ENCODE measurements at regions not wholly inside any gene's neighbourhood (a gene's known extent, or its start where the extent isn't known, plus 50 kb on each side); places are given as distances from the start of the nearest gene placed in this dataset.

DNA sequence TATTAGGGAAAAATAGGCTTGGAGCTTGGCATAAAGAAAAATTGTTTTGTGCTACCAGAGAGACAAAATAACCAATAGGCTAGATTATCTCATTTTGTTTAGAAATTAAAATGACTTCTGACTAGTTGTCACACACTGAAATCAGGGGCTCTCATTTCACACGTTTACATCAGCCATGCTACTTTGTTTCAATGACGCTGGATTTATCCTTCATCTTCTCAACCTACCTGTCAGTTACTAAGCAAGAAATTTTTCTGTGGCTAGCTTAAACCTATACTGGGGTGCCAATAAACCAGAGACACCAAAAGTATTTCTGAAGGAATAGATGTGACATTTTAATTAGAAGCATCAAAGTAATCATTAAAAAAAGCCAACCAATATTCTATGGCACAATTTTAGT lies 518.1 kb upstream of the NR5A2 start:
- peaks cover 3% of the 10 kb centered on the region; the same call in 1 of the 2 replicates for H3K4me1 ChIP-seq (ENCODE audit: control insufficient read depth, insufficient read depth, low read length)
- no peak overlapping the region for H3K4me3 ChIP-seq (ENCODE audit: low read depth, low read length)
- H3K27ac ChIP-seq (ENCODE audit: extremely low read depth, low read depth, low read length), result no peak overlapping the region
- TF ChIP-seq ZNF10 (tag by site-specific recombination; IDR thresholded peaks at IDR 0.05), result no peak
- no peak for TF ChIP-seq ZNF561 (tag by site-specific recombination; IDR thresholded peaks at IDR 0.05; ENCODE audit: borderline replicate concordance)
- TF ChIP-seq ZNF629 (tag by site-specific recombination; IDR thresholded peaks at IDR 0.05), result no peak
- no peak for TF ChIP-seq ZNF549 (tag by site-specific recombination; IDR thresholded peaks at IDR 0.05)
- TF ChIP-seq KLF10 (tag by site-specific recombination; IDR thresholded peaks at IDR 0.05), result no peak
- TF ChIP-seq ZFP3 (tag by site-specific recombination; IDR thresholded peaks at IDR 0.05; ENCODE audit: low read depth), result no peak
- TF ChIP-seq, protein P1, sequence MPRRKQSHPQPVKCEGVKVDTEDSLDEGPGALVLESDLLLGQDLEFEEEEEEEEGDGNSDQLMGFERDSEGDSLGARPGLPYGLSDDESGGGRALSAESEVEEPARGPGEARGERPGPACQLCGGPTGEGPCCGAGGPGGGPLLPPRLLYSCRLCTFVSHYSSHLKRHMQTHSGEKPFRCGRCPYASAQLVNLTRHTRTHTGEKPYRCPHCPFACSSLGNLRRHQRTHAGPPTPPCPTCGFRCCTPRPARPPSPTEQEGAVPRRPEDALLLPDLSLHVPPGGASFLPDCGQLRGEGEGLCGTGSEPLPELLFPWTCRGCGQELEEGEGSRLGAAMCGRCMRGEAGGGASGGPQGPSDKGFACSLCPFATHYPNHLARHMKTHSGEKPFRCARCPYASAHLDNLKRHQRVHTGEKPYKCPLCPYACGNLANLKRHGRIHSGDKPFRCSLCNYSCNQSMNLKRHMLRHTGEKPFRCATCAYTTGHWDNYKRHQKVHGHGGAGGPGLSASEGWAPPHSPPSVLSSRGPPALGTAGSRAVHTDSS (tag by site-specific recombination; IDR thresholded peaks at IDR 0.05), result no peak
- no peak for TF ChIP-seq HOXC10 (CRISPR knock-in tag; IDR thresholded peaks at IDR 0.05)
- TF ChIP-seq, protein P2, sequence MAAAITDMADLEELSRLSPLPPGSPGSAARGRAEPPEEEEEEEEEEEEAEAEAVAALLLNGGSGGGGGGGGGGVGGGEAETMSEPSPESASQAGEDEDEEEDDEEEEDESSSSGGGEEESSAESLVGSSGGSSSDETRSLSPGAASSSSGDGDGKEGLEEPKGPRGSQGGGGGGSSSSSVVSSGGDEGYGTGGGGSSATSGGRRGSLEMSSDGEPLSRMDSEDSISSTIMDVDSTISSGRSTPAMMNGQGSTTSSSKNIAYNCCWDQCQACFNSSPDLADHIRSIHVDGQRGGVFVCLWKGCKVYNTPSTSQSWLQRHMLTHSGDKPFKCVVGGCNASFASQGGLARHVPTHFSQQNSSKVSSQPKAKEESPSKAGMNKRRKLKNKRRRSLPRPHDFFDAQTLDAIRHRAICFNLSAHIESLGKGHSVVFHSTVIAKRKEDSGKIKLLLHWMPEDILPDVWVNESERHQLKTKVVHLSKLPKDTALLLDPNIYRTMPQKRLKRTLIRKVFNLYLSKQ (tag by site-specific recombination; IDR thresholded peaks at IDR 0.05; ENCODE audit: borderline replicate concordance), result no peak
- TF ChIP-seq, protein P3, sequence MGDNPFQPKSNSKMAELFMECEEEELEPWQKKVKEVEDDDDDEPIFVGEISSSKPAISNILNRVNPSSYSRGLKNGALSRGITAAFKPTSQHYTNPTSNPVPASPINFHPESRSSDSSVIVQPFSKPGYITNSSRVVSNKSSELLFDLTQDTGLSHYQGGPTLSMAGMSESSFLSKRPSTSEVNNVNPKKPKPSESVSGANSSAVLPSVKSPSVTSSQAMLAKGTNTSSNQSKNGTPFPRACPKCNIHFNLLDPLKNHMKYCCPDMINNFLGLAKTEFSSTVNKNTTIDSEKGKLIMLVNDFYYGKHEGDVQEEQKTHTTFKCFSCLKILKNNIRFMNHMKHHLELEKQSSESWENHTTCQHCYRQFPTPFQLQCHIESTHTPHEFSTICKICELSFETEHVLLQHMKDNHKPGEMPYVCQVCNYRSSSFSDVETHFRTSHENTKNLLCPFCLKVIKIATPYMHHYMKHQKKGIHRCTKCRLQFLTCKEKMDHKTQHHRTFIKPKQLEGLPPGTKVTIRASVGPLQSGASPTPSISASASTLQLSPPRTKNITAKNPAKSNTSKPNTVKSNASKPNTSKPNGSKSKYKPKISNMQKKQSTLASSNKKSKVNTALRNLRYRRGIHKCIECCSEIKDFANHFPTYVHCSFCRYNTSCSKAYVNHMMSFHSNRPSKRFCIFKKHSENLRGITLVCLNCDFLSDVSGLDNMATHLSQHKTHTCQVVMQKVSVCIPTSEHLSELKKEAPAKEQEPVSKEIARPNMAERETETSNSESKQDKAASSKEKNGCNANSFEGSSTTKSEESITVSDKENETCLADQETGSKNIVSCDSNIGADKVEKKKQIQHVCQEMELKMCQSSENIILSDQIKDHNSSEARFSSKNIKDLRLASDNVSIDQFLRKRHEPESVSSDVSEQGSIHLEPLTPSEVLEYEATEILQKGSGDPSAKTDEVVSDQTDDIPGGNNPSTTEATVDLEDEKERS (tag by site-specific recombination; IDR thresholded peaks at IDR 0.05), result no peak
- TF ChIP-seq, protein P4, sequence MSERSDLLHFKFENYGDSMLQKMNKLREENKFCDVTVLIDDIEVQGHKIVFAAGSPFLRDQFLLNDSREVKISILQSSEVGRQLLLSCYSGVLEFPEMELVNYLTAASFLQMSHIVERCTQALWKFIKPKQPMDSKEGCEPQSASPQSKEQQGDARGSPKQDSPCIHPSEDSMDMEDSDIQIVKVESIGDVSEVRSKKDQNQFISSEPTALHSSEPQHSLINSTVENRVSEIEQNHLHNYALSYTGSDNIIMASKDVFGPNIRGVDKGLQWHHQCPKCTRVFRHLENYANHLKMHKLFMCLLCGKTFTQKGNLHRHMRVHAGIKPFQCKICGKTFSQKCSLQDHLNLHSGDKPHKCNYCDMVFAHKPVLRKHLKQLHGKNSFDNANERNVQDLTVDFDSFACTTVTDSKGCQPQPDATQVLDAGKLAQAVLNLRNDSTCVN (tag by site-specific recombination; optimal IDR thresholded peaks at IDR 0.05), result no peak
- TF ChIP-seq ZNF223 (tag by site-specific recombination; IDR thresholded peaks at IDR 0.05), result no peak
- TF ChIP-seq ZNF670 (tag by site-specific recombination; IDR thresholded peaks at IDR 0.05; ENCODE audit: low read depth), result no peak
- TF ChIP-seq, protein P5, sequence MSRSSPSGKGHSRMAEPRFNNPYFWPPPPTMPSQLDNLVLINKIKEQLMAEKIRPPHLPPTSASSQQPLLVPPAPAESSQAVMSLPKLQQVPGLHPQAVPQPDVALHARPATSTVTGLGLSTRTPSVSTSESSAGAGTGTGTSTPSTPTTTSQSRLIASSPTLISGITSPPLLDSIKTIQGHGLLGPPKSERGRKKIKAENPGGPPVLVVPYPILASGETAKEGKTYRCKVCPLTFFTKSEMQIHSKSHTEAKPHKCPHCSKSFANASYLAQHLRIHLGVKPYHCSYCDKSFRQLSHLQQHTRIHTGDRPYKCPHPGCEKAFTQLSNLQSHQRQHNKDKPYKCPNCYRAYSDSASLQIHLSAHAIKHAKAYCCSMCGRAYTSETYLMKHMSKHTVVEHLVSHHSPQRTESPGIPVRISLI (tag by site-specific recombination; IDR thresholded peaks at IDR 0.05), result no peak
- TF ChIP-seq, protein P6, sequence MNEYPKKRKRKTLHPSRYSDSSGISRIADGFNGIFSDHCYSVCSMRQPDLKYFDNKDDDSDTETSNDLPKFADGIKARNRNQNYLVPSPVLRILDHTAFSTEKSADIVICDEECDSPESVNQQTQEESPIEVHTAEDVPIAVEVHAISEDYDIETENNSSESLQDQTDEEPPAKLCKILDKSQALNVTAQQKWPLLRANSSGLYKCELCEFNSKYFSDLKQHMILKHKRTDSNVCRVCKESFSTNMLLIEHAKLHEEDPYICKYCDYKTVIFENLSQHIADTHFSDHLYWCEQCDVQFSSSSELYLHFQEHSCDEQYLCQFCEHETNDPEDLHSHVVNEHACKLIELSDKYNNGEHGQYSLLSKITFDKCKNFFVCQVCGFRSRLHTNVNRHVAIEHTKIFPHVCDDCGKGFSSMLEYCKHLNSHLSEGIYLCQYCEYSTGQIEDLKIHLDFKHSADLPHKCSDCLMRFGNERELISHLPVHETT (tag by site-specific recombination; IDR thresholded peaks at IDR 0.05), result no peak
- no peak for TF ChIP-seq ZNF155 (tag by site-specific recombination; IDR thresholded peaks at IDR 0.05)
- no peak for TF ChIP-seq ZNF2 (tag by site-specific recombination; IDR thresholded peaks at IDR 0.05)
- no peak for TF ChIP-seq SCRT1 (tag by site-specific recombination; IDR thresholded peaks at IDR 0.05; ENCODE audit: borderline replicate concordance)
- TF ChIP-seq ZXDB (tag by site-specific recombination; IDR thresholded peaks at IDR 0.05), result no peak
- H3K36me3 ChIP-seq (ENCODE audit: control insufficient read depth in 2 of 2, insufficient read depth in 1 of 2, low read length in 2 of 2), result no peaks in the 10 kb centered on the region
- CTCF ChIA-PET, result interaction anchor here (0.6 kb wide), 1 partner anchor 454 kb away, joined by 4 read pairs; no protein-coding TSS in a partner anchor
- no peaks in the 10 kb centered on the region for H3K9me3 ChIP-seq (ENCODE audit: control insufficient read depth, insufficient read depth, low read depth, low read length)
- POLR2A ChIA-PET, result no interaction called here

Measured in HEK293 (cell line).